Amniotic epithelial cell (primary cell): ENCODE measurements at regions not wholly inside any gene's neighbourhood (a gene's known extent, or its start where the extent isn't known, plus 50 kb on each side); places are given as distances from the start of the nearest gene placed in this dataset.

Source experiments
- DNase-seq: peaks from one replicate; pipeline ENCODE4 v3.0.0-alpha.2; 2010; ENCODE audit warnings: low read depth

DNA sequence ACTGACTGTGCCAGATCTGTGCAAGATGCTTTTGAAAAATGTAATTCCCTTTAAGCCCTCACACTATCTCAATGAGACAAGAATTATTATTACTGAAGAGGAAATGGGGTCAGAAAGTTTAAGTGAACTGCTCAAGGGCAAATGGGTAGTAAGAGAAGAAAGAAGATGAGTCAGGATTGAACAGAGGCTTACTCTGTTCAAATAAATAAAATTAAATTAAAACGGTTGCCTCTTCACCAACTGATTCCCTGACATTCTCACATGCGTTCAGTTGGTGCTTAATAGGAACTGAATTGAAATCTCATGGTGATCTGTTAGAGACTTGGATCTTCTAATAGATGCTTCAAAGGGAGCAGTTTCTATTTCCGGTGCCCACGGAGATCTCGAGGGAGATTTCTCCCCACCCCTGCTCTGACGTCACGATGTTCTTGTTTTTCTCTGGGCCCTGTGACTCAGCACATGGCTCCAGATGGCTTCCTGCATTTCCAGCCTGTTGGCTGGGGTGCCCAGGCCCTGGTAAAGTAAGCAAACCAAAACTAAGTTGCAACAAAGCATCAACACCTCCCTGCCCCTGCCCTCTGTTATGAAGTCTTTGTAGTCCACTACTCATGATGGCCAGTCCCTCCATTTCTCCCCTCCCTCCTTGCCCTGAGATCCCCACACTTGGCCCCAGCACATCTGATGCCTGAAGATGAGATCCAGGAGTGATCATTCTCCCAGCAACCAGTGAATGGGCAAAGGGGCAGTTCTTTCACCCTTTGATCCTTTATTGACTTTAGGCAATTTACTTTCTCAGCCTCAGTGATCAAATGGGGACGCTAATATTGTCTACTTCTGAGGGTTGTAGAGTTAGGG, 106.1 kb upstream of the CPEB4 start:
- peak; percentile 97 for DNase-seq

- no peak for DNase-seq
Measured at GRCh38 chr5:173782671-173783101, 105.5 kb upstream of the CPEB4 start.

DNA sequence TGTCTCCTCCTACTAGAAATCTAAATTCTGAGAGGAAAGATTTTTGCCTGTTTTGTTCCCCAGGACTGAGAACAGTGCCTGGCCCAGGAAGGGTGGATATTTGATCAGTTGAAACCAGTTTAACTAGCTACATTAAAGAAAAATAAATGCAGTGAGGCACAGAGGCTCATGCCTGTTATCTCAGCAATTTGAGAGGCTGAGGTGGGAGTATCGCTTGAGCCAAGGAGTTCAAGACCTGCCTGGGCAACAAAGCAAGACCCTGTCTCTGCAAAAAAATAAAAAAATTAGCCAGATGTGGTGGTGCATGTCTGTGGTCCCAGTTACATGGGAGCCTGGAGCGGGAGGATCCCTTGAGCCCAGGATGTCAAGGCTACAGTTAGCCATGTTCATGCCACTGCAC, 104.8 kb upstream of the CPEB4 start:
- DNase-seq = no peak

DNA sequence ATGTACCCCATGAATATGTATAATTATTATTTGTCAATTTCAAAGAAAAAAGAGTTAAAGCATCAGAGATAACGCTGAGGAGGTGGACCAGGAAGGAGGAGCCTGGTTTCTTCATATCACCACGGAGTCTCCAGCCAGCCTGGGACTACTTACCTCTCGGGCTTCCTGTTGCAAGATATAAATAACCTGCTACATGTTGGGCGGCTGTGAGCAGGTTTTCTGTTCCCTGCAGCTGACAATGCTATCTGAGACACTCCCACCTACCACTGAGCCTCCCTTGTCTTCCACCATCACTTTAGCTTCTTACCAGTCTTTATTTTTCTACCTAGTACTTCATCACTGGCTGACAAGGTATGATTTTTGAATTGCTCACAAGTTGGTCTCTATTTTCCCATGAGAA, 102.7 kb upstream of the CPEB4 start:
- DNase-seq = no peak

- no peak for DNase-seq
Measured at GRCh38 chr5:173785866-173786265, 102.3 kb upstream of the CPEB4 start.

- DNase-seq = no peak
Measured at GRCh38 chr5:173786286-173787187, 101.6 kb upstream of the CPEB4 start.

- DNase-seq = peak; percentile 83
Measured at GRCh38 chr5:173789031-173789920, 98.9 kb upstream of the CPEB4 start.

- no peak for DNase-seq
Measured at GRCh38 chr5:173790177-173790719, 97.9 kb upstream of the CPEB4 start.

DNA sequence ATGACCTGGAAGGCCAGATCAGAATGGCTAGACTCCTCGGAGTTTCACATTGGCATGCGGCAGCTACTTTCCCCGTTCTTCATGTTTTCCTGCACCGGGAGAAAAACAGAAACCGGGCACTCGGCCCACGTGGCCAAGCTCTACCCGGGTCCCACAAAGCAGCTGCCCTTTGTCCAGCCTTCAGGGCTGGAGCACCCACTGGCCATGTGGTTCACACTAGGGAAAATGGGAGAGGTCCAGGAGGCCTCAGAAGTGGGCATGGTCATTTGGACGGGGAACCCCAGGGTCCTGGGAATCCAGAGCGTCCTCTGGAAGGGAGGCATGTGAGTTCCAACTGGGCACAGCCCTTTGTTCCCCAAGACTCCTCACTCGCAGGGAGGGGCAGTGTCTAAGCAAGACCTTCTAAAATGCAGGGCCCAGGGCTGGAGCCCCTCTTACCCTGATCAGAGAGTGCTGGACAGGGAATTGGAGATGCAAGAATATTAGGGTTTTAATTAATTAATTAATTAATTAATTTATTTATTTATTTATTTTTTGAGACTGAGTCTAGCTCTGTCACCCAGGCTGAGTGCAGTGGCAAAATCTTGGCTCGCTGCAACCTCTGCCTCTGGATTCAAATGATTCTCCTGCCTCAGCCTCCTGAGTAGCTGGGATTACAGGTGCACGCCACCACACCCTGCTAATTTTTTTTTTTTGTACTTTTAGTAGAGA, 97.2 kb upstream of the CPEB4 start:
- DNase-seq = no peak

- no peak for DNase-seq
Measured at GRCh38 chr5:173791878-173792277, 96.3 kb upstream of the CPEB4 start.

DNA sequence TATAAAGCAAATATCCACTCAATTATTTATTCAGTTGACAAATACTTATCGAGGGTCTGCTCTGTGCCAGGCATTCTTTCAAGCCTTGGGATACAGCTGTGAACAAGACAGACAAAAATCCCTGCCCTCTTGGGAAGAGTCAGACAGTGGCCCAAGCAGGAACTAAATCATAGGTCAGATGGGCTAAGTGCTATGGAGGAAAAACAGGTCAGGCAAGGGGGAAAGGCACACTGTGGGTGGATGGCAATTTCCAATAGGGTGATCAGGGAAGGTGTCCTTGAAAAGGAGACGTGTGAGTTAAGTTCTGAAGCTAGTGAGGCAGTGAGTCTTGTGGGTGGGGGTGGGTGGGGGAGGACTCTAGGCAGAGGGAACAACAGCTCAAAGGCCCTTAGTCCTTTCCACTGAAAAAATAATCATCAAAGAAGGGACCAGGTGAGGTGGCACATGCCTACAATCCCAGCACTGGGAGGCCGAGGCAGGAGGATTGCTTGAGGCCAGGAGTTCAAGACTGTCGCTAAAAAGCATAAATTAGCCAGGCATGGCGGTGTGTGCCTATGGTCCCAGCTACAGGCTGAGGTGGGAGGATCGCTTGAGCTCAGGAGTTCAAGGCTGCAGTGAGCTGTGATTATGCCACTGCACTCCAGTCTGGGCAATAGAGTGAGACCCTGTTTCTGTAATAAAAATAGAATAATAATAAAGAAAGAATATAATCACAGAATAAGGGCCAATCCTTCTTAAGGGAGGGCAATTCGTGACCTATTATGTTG, 95.2 kb upstream of the CPEB4 start:
- DNase-seq = no peak

DNA sequence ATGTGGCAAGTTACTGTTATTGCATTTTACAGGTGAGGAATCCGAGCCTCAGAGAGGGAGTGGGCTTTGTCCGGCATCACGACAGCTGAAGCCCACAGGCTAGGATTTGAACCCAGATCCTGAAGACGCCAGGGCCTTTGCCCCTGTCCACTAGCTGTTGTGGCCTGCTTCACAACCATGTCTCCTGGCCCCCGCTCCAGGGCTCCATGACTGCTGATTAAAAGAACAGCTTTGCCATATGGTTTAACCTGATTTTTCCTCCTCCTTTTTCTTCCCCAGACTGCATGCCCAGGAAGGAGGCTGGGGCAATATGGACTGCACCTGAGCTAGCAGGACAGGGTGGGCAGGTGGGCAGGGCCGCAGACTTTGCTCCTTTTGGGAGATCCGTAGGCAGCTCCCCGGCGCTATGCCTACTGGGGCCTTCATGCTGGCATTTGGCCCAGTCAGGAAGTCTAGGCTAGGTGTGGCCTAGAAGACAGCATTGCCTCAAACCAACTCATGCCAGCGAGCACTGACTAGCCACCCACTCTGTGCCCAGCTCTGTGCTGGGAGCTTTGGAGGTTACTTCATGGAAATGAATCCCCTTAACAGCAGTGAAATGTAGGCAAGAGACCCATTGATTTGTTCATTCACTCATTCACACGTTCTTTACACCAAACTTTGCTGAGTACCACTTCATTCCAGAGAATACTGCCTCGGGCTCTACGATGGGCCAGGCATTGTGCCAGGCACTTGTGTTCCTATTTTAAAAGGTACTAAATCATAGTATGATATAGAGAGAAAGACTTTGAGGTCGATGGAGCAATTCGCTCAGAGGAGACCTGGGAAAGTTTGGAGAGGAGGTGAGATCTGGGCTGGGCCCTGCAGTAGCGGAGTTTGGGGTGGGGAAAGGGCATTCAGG, 94.3 kb upstream of the CPEB4 start:
- no peak for DNase-seq

DNA sequence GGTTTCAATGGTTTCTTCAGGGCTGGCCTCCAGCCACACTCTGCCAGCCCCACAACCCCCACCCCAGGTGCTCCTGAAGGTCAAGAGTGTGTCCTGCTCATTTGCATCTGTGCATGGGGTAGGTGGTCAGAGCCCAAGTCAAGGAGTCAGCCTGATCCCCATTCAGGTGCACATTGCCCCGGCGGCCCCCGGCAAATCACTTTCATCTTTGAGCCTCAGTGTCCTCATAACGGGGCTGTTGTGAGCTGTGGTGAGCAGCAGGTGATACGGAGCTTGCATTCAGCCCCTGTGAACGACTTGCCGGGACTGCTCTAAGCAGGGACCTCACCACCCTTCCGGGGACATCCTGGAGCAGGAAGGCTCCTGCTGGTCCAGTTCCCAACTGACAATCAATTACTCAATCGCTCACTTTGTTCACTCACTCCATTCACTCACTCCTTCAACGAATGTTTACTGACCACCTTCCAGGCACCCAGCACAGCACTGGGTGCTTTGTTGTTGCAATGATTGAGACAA, 93.2 kb upstream of the CPEB4 start:
- DNase-seq = no peak

GRCh38 chr5:173795601-173796000, 92.5 kb upstream of the CPEB4 start:
- DNase-seq = peak; percentile 69

- no peak for DNase-seq
Measured at GRCh38 chr5:173796721-173797495, 91.2 kb upstream of the CPEB4 start.

DNA sequence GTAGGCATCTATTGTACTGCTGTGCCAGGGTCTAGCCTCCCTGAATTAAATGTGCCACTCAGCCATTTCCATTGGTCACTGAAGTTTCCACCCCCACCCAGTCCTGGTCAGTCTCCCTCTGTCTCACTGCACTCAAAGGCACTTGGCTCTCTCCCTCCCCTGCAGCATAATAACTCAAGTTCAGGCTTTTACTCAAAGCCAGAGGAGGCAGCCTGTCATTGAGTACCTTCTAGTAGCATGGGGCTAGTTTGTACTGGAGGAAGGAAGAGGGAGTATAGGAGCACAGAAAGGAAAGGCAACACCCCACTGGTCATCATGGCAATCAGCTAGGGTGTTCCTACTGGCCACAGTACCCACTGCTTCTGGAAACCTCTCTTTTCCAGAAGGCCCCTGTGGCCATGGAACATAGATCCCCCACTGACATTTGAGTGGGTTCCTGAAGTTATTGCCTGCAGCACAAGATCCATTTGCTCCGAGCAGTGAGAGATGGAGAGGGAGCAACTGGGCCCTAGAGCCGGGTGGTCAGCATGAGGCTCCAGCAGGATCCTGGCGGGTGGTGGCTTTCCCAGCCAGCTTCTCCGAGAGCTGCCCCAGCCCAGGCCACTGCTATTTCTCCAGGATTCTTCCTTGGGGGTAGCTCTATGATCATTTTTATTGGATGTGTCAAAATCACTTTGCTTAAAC, 89.9 kb upstream of the CPEB4 start:
- DNase-seq = no peak

GRCh38 chr5:173800340-173800739, 87.8 kb upstream of the CPEB4 start:
- peak; percentile 94 for DNase-seq

- DNase-seq = no peak
Measured at GRCh38 chr5:173801006-173801405, 87.1 kb upstream of the CPEB4 start.
